OCI-M2 (cell line): ENCODE measurements at regions not wholly inside any gene's neighbourhood (a gene's known extent, or its start where the extent isn't known, plus 50 kb on each side); places are given as distances from the start of the nearest gene placed in this dataset.

Source experiments
- DNase-seq: peaks from one replicate; lab custom pipeline; 2025; ENCODE audit not compliant: unreplicated experiment; lab: John Stamatoyannopoulos, UW

GRCh38 chr5:118778941-118779340 is 209.4 kb downstream of the DTWD2 start:
- no peak for DNase-seq

- DNase-seq: no peak
These were observed 211.1 kb downstream of the DTWD2 start for GRCh38 chr5:118777189-118777736.

DNA sequence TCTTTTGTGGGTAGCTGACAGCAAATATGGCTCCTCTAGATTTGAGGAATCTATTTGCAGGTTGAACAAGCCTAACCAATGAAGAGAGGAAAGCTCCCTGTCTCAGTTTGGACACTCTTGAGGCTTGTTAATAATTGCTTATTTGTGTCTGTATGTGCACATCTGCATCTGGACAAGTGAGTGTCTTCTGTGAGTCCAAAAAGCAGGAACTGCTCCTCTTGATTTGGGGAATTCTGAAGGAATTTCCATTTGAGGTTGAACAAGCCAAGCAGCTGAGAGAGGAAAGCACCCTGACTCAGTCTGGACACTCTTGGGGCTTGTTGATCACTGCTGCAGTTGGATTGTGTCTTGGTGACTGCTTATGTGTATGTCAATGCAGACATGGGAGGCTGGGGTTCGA is 211.6 kb downstream of the DTWD2 start:
- no peak for DNase-seq

DNA sequence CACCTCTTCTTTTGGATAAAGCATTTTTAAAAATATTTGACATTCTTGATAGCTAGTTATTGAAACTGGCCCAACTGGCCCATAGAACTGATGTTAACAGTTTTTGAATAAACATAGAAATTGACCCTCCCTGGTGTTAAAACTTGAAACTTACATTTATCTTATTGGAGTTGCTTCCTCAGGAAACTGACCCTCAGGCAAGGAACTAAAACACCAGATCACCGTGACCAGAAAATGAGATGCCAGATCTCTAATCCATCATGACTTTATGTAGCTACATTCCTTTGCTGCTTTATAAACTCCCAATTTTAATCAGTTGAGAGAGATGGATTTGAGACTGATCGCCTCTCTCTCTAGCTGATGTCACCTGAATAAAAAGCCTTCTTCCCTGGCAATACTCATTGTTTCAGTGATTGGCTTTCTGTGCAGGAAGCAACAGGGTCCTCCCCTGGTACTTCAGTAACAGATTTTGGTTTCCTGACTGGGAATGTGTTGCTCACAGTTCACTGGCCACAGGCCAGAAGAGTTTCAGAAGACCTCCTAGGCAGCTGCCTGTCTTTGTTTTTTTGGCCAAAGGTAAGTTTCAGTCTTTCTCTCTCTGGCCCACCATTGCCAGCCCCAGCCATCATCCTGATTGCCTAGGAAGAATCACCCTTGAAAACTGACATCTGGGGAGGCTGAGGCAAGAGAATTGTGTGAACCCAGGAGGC is 212.4 kb downstream of the DTWD2 start:
- no peak for DNase-seq

DNA sequence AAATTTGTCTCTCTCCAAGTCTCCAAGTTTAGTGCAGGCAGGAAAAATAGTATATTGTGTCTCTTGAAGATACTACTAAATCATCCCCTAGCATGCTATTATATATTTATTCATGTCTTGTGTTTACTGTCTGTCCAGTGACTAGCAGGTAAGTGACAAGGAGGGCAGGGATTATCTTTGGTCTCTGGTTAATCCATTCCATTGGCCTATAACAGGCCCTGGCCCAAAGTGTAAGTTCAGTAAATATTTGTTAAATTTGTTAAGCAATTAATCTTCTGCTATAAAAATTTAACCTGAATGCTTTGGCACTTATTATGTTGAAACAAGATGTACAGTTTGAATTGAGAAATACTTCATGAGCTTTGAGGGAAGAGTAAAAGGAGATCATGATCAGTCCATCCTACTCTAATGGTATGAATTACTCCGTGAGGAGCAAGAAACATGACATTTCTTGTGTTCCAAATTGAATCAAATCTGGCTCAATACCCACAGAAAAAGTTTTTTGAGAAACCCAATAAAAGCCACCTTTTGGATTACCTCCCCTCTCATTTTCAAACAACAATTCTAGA is 219.7 kb downstream of the DTWD2 start:
- DNase-seq: no peak

GRCh38 chr5:118762291-118762690 is 226.1 kb downstream of the DTWD2 start:
- no peak for DNase-seq

- DNase-seq: no peak
These were observed 226.5 kb downstream of the DTWD2 start for GRCh38 chr5:118761814-118762213.

- DNase-seq: no peak
These were observed 235.4 kb downstream of the DTWD2 start for GRCh38 chr5:118752969-118753368.

GRCh38 chr5:118736396-118736795 is 252.0 kb downstream of the DTWD2 start:
- no peak for DNase-seq

- DNase-seq: no peak
These were observed 255.0 kb downstream of the DTWD2 start for GRCh38 chr5:118733394-118733793.

DNA sequence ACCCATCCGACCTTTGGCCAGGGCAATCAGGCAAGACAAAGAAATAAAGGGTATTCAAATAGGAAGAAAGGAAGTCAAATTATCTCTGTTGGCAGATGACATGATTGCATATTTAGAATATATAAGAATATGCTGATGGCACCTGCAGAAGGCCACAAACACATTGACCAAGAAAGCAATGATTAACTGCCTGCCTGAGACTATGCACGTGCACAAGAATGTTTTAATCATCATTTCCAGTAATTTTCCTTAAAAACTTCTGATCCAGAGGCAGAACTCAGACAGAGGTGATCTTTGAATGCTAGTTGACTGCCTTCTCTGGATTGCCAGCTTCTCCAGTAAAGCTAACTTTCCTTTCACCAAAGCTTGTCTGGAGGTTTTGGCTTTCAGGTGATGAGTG is 260.2 kb downstream of the DTWD2 start:
- no peak for DNase-seq

DNA sequence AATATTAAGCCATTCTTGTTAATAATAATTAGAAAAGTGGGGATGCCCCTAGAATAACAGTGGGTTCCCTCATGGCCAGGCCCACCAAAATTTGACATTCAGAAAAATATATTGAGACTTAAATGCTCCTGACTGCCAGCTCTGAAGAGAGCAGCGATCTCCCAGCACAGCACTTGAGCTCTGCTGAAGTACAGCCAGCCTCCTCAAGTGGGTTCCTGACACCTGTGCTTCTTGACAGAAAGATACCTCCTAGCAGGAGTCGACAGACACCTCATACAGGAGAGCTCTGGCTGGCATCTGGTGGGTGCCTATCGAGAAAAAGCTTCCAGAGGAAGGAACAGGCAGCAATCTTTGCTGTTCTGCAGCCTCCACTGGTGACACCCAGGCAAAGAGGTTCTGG is 261.5 kb downstream of the DTWD2 start:
- no peak for DNase-seq

DNA sequence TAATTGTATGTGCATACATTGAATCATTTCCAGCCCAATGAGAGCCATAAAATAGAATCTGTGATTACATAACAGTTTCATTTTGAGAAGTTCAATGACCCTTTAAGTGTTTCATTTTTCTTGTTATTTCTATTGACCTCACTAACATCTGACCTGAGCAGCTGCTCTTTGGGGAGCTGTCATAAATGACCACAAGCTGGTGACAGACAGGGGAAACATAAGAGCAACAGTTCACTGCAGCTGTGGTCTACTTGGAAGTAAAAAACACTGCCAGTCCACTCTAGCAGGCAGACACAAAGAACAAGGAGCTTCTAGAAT is 265.4 kb downstream of the DTWD2 start:
- DNase-seq: no peak

GRCh38 chr5:118722122-118723020 is 266.0 kb downstream of the DTWD2 start:
- DNase-seq: no peak

DNA sequence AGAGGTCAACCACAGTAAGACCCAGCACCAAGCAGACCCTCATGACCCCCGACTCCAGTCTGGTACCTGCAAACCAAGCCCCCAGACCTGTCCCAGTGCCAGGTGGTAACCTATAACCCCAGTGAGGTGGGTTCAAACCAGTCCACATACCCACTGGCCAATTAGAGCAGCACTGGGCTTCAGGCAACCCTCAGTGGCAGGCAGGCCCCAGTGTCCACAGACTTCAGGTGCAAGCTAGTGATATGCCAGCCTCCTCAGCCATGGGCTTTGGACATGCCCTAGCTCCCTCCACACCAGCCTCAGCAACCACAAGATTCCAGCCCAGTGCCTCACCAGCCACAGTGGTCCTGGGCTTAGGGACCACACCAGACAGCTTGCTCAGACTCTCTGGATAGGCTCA is 276.6 kb downstream of the DTWD2 start:
- no peak for DNase-seq

DNA sequence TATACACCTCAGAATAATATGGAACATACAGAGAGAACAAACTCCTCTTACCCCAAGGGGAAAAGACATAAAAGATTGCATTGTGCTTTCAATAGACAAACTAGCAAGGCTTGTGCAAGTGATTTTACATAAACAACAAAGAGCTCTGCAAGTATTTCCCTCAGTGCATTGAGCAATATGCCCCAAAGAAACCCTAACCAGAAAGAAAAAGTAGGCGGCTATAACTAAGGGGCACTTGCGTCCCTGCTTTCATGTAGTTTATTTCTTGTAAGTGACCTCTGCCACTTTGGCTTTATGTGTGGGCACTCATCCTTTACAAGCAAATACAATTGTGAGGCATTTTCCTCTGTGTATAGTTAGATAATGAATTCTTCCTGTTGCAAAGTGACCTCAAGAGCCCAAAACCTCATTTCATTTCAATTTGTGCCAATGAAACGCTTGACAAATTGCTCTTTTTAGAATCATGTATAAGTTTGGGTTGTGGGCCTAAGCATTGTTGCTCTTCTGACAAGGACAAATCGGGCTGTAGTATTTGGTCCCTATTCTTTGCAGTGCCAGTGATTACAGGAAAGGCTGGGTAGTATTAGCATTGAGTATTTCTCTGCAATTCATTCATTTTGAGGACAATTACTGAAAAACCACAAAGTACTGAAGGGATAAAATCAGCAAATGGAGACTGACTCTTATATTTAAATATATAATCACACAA is 282.2 kb downstream of the DTWD2 start:
- DNase-seq: no peak

DNA sequence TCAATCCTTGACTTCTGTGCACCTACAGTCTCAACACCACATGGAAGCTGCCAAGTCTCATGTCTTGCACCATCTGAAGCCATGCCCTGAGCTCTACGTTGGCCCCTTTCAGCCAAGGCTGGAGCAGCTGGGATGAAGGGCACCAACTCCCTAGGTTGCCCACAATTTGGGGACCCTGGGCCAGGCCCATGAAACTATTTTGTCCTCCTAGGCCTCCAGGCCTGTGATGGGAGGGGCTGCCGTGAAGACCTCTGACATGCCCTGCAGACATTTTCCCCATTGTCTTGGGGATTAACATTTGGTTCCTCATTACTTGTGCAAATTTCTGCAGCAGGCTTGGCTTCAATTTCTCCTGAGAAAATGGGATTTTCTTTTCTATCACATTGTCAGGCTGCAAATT is 285.1 kb downstream of the DTWD2 start:
- no peak for DNase-seq

GRCh38 chr5:118701791-118702190 is 286.6 kb downstream of the DTWD2 start:
- DNase-seq: no peak

DNA sequence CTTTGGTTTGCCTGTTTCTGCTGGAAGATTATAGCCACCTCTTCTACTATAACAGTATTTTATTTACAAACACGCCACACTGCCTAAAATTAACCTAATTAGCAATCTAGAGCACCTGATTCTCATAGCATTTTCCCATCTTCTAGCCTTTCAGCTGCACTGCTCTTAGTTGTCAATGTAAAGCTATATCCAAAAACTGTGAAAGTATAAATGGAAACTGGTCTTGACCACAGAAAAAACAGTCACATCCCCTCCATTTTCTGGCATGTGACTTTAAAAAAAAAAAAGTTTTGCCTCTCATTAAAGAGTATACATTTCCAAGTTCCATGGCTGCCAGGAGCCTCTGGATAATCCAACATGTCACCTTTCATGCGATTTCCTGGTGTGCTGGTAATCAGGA is 287.8 kb downstream of the DTWD2 start:
- DNase-seq: no peak

DNA sequence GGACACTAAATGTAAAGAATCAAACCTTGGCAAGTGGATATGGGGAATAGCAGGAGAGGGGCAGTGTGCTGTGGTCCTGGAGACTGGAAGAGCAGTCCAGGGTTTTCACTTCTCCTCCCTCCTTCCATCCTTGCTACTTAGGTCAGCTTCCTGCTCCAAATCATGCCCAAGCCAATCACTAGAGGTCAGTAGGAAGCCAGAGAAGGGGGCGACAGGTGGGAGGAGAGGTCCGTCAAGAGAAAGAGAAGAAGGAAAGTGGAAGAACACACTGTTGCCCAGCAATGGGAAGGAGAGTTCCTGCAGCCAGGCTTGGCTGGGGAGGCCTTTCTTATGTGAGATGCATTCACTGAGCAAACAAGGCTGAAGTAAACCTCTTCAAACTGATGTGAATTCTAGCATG is 289.6 kb downstream of the DTWD2 start:
- no peak for DNase-seq

GRCh38 chr5:118696076-118696475 is 292.3 kb downstream of the DTWD2 start:
- DNase-seq: no peak
